D721Med (cell line): ENCODE measurements at regions not wholly inside any gene's neighbourhood (a gene's known extent, or its start where the extent isn't known, plus 50 kb on each side); places are given as distances from the start of the nearest gene placed in this dataset.
"Not testable (repeated sequence)": the region's sequence is repeated elsewhere in the genome, so short reads cannot be mapped to it uniquely, and the experiment has no call there.

Source experiments
- DNase-seq: peaks from one replicate; pipeline ENCODE4 v3.0.0; 2011; ENCODE audit warnings: low spot score; ENCODE audit not compliant: insufficient read length
- FAIRE-seq: peaks from 2 replicates; lab custom pipeline; 2011; peaks lifted over from hg19 to GRCh38; lab: Jason Lieb, UNC
- CTCF ChIP-seq: IDR thresholded peaks from 2 replicates; pipeline ENCODE4 v1.5.1; 2012; ENCODE audit warnings: mild to moderate bottlenecking, control low read depth; ENCODE audit not compliant: insufficient read depth; ENCODE audit errors: missing control alignments

- DNase-seq: no peak
- FAIRE-seq: no peak
- TF ChIP-seq CTCF: no peak
These were observed 247.7 kb downstream of the ENC1 start for GRCh38 chr5:74392711-74393351.

GRCh38 chr5:74391410-74391809 is 249.1 kb downstream of the ENC1 start:
- DNase-seq: no peak
- no peak for TF ChIP-seq CTCF
- FAIRE-seq: no peak

GRCh38 chr5:74390822-74391221 is 249.7 kb downstream of the ENC1 start:
- TF ChIP-seq CTCF: no peak
- FAIRE-seq: no peak
- DNase-seq: no peak

GRCh38 chr5:74390306-74390637 is 250.3 kb downstream of the ENC1 start:
- no peak for FAIRE-seq
- no peak for DNase-seq
- no peak for TF ChIP-seq CTCF

GRCh38 chr5:74389531-74390305 is 250.8 kb downstream of the ENC1 start:
- no peak for DNase-seq
- no peak for FAIRE-seq
- no peak for TF ChIP-seq CTCF

GRCh38 chr5:74388411-74388810 is 252.1 kb downstream of the ENC1 start:
- FAIRE-seq, DNase-seq: not testable (repeated sequence)

- DNase-seq (no peak), FAIRE-seq (no peak)
- TF ChIP-seq CTCF: no peak
These were observed 253.8 kb downstream of the ENC1 start for GRCh38 chr5:74386571-74387334.
